ENCODE measurements at regions not wholly inside any gene's neighbourhood (a gene's known extent, or its start where the extent isn't known, plus 50 kb on each side); places are given as distances from the start of the nearest gene placed in this dataset.

DNA sequence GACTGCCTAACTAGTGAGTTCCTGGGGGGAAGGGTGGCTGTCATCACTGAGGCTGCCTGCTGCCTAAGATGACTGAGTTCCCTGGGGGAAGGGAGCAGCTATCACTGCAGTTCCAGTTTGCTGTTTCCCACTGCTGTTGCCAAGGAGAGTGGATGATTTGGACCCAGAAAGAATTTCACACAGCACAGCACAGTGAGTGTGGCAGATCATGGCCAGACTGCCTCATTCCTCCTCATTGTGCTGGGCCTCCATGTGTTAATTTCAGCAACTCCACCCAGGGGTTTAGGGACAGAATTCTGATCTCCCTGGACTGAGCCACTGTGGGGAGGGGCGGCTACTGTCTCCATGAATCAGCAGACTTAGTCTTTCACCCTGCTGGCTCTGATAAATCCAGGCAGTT is 125.0 kb downstream of the TEX13C start:
- no peak for TF ChIP-seq POLR2AphosphoS5 (IDR thresholded peaks at IDR 0.05; ENCODE audit: borderline replicate concordance, low read depth, low read length)
- no peak for TF ChIP-seq EZH2 (IDR thresholded peaks at IDR 0.05)
- no peak for TF ChIP-seq FOXP2 (optimal IDR thresholded peaks at IDR 0.05; ENCODE audit: control extremely low read depth, extremely low read length, insufficient read depth)
